ENCODE measurements at regions not wholly inside any gene's neighbourhood (a gene's known extent, or its start where the extent isn't known, plus 50 kb on each side); places are given as distances from the start of the nearest gene placed in this dataset.

DNA sequence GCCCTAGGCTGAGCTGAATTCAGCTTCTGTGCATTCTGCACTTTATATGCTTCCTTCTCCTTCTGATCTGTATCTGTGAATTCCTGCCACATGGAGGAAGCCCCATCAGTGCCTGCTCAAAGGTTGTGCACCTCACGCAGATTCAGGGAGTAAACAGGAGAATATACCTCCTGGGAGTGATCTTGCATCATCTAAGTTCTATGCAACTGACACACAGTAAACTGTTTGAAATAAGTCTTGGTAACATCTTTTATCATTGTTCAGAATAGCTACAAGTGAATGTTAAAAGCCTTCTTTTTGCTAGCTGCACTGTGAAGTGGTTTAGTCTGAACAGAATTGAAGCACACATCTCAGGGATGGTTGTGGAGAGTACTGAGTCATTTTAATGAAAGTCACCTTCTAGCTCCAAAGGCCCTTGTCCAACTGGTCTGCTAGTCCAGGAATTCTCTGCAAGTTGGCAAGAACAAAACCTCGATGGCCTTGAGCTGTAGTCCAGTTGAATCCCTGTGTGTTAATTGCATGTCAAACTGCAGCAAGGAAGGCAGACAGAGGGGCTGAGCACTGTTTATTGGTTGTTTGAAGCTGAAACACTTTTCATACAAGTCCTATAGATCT is 215.0 kb downstream of the WNT5A start:
- Mint-ChIP-seq H3K36me3 (no peaks in the 10 kb centered on the region), H3K27me3 (ENCODE audit: low read depth) (no peaks in the 10 kb centered on the region), H3K9me3 (peaks cover 5% of the 10 kb centered on the region), H3K27ac (no peak overlapping the region), H3K4me1 (peaks cover 13% of the 10 kb centered on the region), H3K4me3 (no peak overlapping the region)
- DNase-seq (ENCODE audit: low spot score in 2 of 2, unreplicated experiment in 2 of 2): no peak
- no peak for TF ChIP-seq CTCF (IDR thresholded peaks at IDR 0.05; ENCODE audit: unreplicated experiment)

- H3K9me3 Mint-ChIP-seq: peaks cover 5% of the 10 kb centered on the region
- no peak for TF ChIP-seq CTCF (IDR thresholded peaks at IDR 0.05; ENCODE audit: unreplicated experiment)
- H3K27me3 Mint-ChIP-seq (ENCODE audit: low read depth): no peaks in the 10 kb centered on the region
- H3K36me3 Mint-ChIP-seq: no peaks in the 10 kb centered on the region
- peaks cover 13% of the 10 kb centered on the region for H3K4me1 Mint-ChIP-seq
- no peak overlapping the region for H3K27ac Mint-ChIP-seq
- no peak overlapping the region for H3K4me3 Mint-ChIP-seq
- DNase-seq (ENCODE audit: low spot score in 2 of 2, unreplicated experiment in 2 of 2): no peak
Measured at GRCh38 chr3:55271549-55271948, 215.6 kb downstream of the WNT5A start.

GRCh38 chr3:55270976-55271375 is 216.1 kb downstream of the WNT5A start:
- TF ChIP-seq CTCF (IDR thresholded peaks at IDR 0.05; ENCODE audit: unreplicated experiment): no peak
- no peaks in the 10 kb centered on the region for H3K27me3 Mint-ChIP-seq (ENCODE audit: low read depth)
- H3K27ac Mint-ChIP-seq: no peak overlapping the region
- peaks cover 5% of the 10 kb centered on the region for H3K9me3 Mint-ChIP-seq
- no peaks in the 10 kb centered on the region for H3K36me3 Mint-ChIP-seq
- DNase-seq (ENCODE audit: low spot score in 2 of 2, unreplicated experiment in 2 of 2): no peak
- H3K4me3 Mint-ChIP-seq: no peak overlapping the region
- H3K4me1 Mint-ChIP-seq: peaks cover 14% of the 10 kb centered on the region

DNA sequence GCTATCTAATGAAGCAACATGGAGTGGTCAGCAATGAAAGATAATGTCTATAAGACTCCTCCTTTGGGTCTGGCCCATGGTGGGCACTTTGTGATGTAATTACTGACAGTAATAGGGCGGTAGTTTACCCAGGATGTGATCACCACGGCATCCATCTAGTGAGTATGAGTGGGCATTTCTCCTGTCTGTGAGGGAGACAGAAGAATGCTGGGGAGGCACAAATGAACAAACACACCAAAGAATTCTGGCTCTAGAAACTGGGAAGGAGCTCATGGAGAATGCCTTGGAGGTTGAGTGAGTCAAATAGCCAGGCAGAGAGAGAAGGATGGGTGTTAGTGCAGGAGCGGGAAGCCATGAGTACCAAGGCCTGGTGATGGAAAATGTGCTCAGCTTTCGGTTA is 217.5 kb downstream of the WNT5A start:
- Mint-ChIP-seq H3K27ac (no peak overlapping the region), H3K4me3 (no peak overlapping the region), H3K4me1 (peaks cover 18% of the 10 kb centered on the region), H3K9me3 (peaks cover 5% of the 10 kb centered on the region), H3K27me3 (ENCODE audit: low read depth) (no peaks in the 10 kb centered on the region), H3K36me3 (no peaks in the 10 kb centered on the region)
- no peak for TF ChIP-seq CTCF (IDR thresholded peaks at IDR 0.05; ENCODE audit: unreplicated experiment)
- no peak for DNase-seq (ENCODE audit: low spot score in 2 of 2, unreplicated experiment in 2 of 2)

GRCh38 chr3:55269096-55269495 is 218.0 kb downstream of the WNT5A start:
- no peak overlapping the region for H3K4me3 Mint-ChIP-seq
- peaks cover 18% of the 10 kb centered on the region for H3K4me1 Mint-ChIP-seq
- no peak for DNase-seq (ENCODE audit: low spot score in 2 of 2, unreplicated experiment in 2 of 2)
- no peaks in the 10 kb centered on the region for H3K36me3 Mint-ChIP-seq
- H3K9me3 Mint-ChIP-seq: peaks cover 10% of the 10 kb centered on the region
- H3K27ac Mint-ChIP-seq: no peak overlapping the region
- no peaks in the 10 kb centered on the region for H3K27me3 Mint-ChIP-seq (ENCODE audit: low read depth)
- no peak for TF ChIP-seq CTCF (IDR thresholded peaks at IDR 0.05; ENCODE audit: unreplicated experiment)

Data from mesothelial cell of epicardium (in vitro differentiated cells).